Mesothelial cell of epicardium (in vitro differentiated cells): ENCODE measurements at regions not wholly inside any gene's neighbourhood (a gene's known extent, or its start where the extent isn't known, plus 50 kb on each side); places are given as distances from the start of the nearest gene placed in this dataset.
"Not testable (repeated sequence)": the region's sequence is repeated elsewhere in the genome, so short reads cannot be mapped to it uniquely, and the experiment has no call there.

Source experiments
- DNase-seq, 2 experiments: peaks; one replicate each; pipeline ENCODE4 v3.0.0; 2021; ENCODE audit warnings: low spot score in 2 of 2; ENCODE audit not compliant: unreplicated experiment in 2 of 2
- H3K27ac Mint-ChIP-seq: 2 replicates; pipeline ENCODE4 v1.8.0; 2021; ENCODE audit warnings: mixed read lengths
- H3K27me3 Mint-ChIP-seq: 2 replicates; pipeline ENCODE4 v1.8.0; 2021; ENCODE audit warnings: low read depth, mixed read lengths
- H3K36me3 Mint-ChIP-seq: 2 replicates; pipeline ENCODE4 v1.8.0; 2021; ENCODE audit warnings: mixed read lengths
- H3K4me1 Mint-ChIP-seq: 2 replicates; pipeline ENCODE4 v1.8.0; 2021; ENCODE audit warnings: mixed read lengths
- H3K4me3 Mint-ChIP-seq: 2 replicates; pipeline ENCODE4 v1.8.0; 2021; ENCODE audit warnings: mild to moderate bottlenecking, moderate library complexity, mixed read lengths
- H3K9me3 Mint-ChIP-seq: 2 replicates; pipeline ENCODE4 v1.8.0; 2021; ENCODE audit warnings: mixed read lengths

- H3K4me1 Mint-ChIP-seq, H3K36me3 Mint-ChIP-seq, DNase-seq, H3K4me3 Mint-ChIP-seq, H3K27me3 Mint-ChIP-seq, H3K27ac Mint-ChIP-seq: not testable (repeated sequence)
- peaks cover 34% of the 10 kb centered on the region for H3K9me3 Mint-ChIP-seq
Observed at GRCh38 chr2:94576486-94576885, 294.7 kb upstream of the TEKT4 start.

GRCh38 chr2:94577160-94577559, 294.1 kb upstream of the TEKT4 start:
- H3K27ac Mint-ChIP-seq, H3K4me1 Mint-ChIP-seq, H3K4me3 Mint-ChIP-seq, DNase-seq, H3K36me3 Mint-ChIP-seq, H3K27me3 Mint-ChIP-seq: not testable (repeated sequence)
- peaks cover 34% of the 10 kb centered on the region for H3K9me3 Mint-ChIP-seq

GRCh38 chr2:94579221-94579620, 292.0 kb upstream of the TEKT4 start:
- H3K27ac Mint-ChIP-seq, H3K4me3 Mint-ChIP-seq, H3K36me3 Mint-ChIP-seq, H3K4me1 Mint-ChIP-seq, DNase-seq, H3K27me3 Mint-ChIP-seq: not testable (repeated sequence)
- peaks cover 36% of the 10 kb centered on the region for H3K9me3 Mint-ChIP-seq

GRCh38 chr2:94583081-94583723, 288.0 kb upstream of the TEKT4 start:
- not testable (repeated sequence) for DNase-seq, H3K27ac Mint-ChIP-seq

GRCh38 chr2:94584569-94584968, 286.7 kb upstream of the TEKT4 start:
- peaks cover 22% of the 10 kb centered on the region for H3K9me3 Mint-ChIP-seq
- not testable (repeated sequence) for H3K27ac Mint-ChIP-seq, H3K4me3 Mint-ChIP-seq, H3K4me1 Mint-ChIP-seq, H3K27me3 Mint-ChIP-seq, DNase-seq, H3K36me3 Mint-ChIP-seq

More at GRCh38 chr2:94583081-94583723, 288.0 kb upstream of the TEKT4 start:
- not testable (repeated sequence) for H3K27me3 Mint-ChIP-seq, H3K36me3 Mint-ChIP-seq, H3K4me1 Mint-ChIP-seq, H3K4me3 Mint-ChIP-seq
- H3K9me3 Mint-ChIP-seq = peaks cover 22% of the 10 kb centered on the region

- H3K36me3 Mint-ChIP-seq, H3K4me1 Mint-ChIP-seq, H3K27me3 Mint-ChIP-seq, H3K27ac Mint-ChIP-seq, DNase-seq, H3K4me3 Mint-ChIP-seq: not testable (repeated sequence)
- peaks cover 19% of the 10 kb centered on the region for H3K9me3 Mint-ChIP-seq
Observed at GRCh38 chr2:94586032-94586982, 284.9 kb upstream of the TEKT4 start.

GRCh38 chr2:94587042-94587441, 284.2 kb upstream of the TEKT4 start:
- H3K4me3 Mint-ChIP-seq, H3K36me3 Mint-ChIP-seq, DNase-seq, H3K27ac Mint-ChIP-seq, H3K27me3 Mint-ChIP-seq, H3K4me1 Mint-ChIP-seq: not testable (repeated sequence)
- peaks cover 26% of the 10 kb centered on the region for H3K9me3 Mint-ChIP-seq

GRCh38 chr2:94594019-94594836, 277.0 kb upstream of the TEKT4 start:
- not testable (repeated sequence) for H3K36me3 Mint-ChIP-seq, H3K27me3 Mint-ChIP-seq, H3K4me1 Mint-ChIP-seq, H3K4me3 Mint-ChIP-seq, H3K27ac Mint-ChIP-seq, DNase-seq
- peaks cover 53% of the 10 kb centered on the region for H3K9me3 Mint-ChIP-seq

GRCh38 chr2:94595956-94596355, 275.3 kb upstream of the TEKT4 start:
- H3K4me1 Mint-ChIP-seq, DNase-seq, H3K27me3 Mint-ChIP-seq, H3K36me3 Mint-ChIP-seq, H3K4me3 Mint-ChIP-seq, H3K27ac Mint-ChIP-seq: not testable (repeated sequence)
- H3K9me3 Mint-ChIP-seq = peaks cover 55% of the 10 kb centered on the region

GRCh38 chr2:94598075-94598713, 273.0 kb upstream of the TEKT4 start:
- not testable (repeated sequence) for H3K36me3 Mint-ChIP-seq, H3K27me3 Mint-ChIP-seq, H3K4me1 Mint-ChIP-seq, DNase-seq, H3K27ac Mint-ChIP-seq, H3K4me3 Mint-ChIP-seq
- H3K9me3 Mint-ChIP-seq = peaks cover 51% of the 10 kb centered on the region

GRCh38 chr2:94600929-94601328, 270.3 kb upstream of the TEKT4 start:
- not testable (repeated sequence) for DNase-seq, H3K4me3 Mint-ChIP-seq, H3K27me3 Mint-ChIP-seq, H3K36me3 Mint-ChIP-seq, H3K27ac Mint-ChIP-seq, H3K4me1 Mint-ChIP-seq
- H3K9me3 Mint-ChIP-seq = peaks cover 47% of the 10 kb centered on the region
